Kidney epithelial cell (primary cell): ENCODE measurements at regions not wholly inside any gene's neighbourhood (a gene's known extent, or its start where the extent isn't known, plus 50 kb on each side); places are given as distances from the start of the nearest gene placed in this dataset.
"Not testable (repeated sequence)": the region's sequence is repeated elsewhere in the genome, so short reads cannot be mapped to it uniquely, and the experiment has no call there.

Experiments
- DNase-seq: peaks from one replicate; pipeline ENCODE4 v3.0.0-alpha.2; 2010; ENCODE audit warnings: low read depth
- H3K27me3 ChIP-seq: 2 replicates; pipeline ENCODE4 v1.6.0; 2011; ENCODE audit warnings: low read length; ENCODE audit not compliant: control insufficient read depth, insufficient read depth
- H3K36me3 ChIP-seq: 2 replicates; pipeline ENCODE4 v1.5.1; 2011; ENCODE audit warnings: low read length; ENCODE audit not compliant: control insufficient read depth, insufficient read depth
- H3K4me3 ChIP-seq: 2 replicates; pipeline ENCODE4 v1.5.1; 2011; ENCODE audit warnings: low read depth, mild to moderate bottlenecking, control low read depth, low read length
- CTCF ChIP-seq: IDR thresholded peaks from 2 replicates; pipeline ENCODE4 v1.5.1; 2011; ENCODE audit warnings: mild to moderate bottlenecking, moderate library complexity, low read length, control low read depth, inconsistent platforms; ENCODE audit not compliant: insufficient read depth, poor library complexity, severe bottlenecking

GRCh38 chr5:85337435-85337834 is 952.8 kb upstream of the EDIL3 start:
- Histone ChIP-seq H3K4me3 (no peak overlapping the region), H3K27me3 (no peaks in the 10 kb centered on the region), H3K36me3 (no peaks in the 10 kb centered on the region)
- no peak for TF ChIP-seq CTCF
- DNase-seq, result no peak

GRCh38 chr5:85340790-85341189 is 956.1 kb upstream of the EDIL3 start:
- DNase-seq, result no peak
- H3K4me3 ChIP-seq, result no peak overlapping the region
- H3K27me3 ChIP-seq, result no peaks in the 10 kb centered on the region
- TF ChIP-seq CTCF, result no peak
- no peaks in the 10 kb centered on the region for H3K36me3 ChIP-seq

- DNase-seq, result no peak
- Histone ChIP-seq H3K27me3 (no peaks in the 10 kb centered on the region), H3K4me3 (no peak overlapping the region), H3K36me3 (no peaks in the 10 kb centered on the region)
- no peak for TF ChIP-seq CTCF
Measured at GRCh38 chr5:85345818-85346217, 961.1 kb upstream of the EDIL3 start.

- Histone ChIP-seq H3K4me3 (no peak overlapping the region), H3K36me3 (no peaks in the 10 kb centered on the region), H3K27me3 (no peaks in the 10 kb centered on the region)
- no peak for DNase-seq
- TF ChIP-seq CTCF, result no peak
Measured at GRCh38 chr5:85357309-85357708, 972.6 kb upstream of the EDIL3 start.

- Histone ChIP-seq H3K36me3 (no peaks in the 10 kb centered on the region), H3K27me3 (no peaks in the 10 kb centered on the region), H3K4me3 (no peak overlapping the region)
- no peak for DNase-seq
- no peak for TF ChIP-seq CTCF
Measured at GRCh38 chr5:85375525-85375924, 990.8 kb upstream of the EDIL3 start.

GRCh38 chr5:85388770-85389169 is 1004.1 kb upstream of the EDIL3 start:
- Histone ChIP-seq H3K27me3 (no peaks in the 10 kb centered on the region), H3K36me3 (no peaks in the 10 kb centered on the region), H3K4me3 (no peak overlapping the region)
- TF ChIP-seq CTCF, result no peak
- DNase-seq, result no peak

GRCh38 chr5:85392309-85392708 is 1007.6 kb upstream of the EDIL3 start:
- not testable (repeated sequence) for DNase-seq, H3K27me3 ChIP-seq, H3K36me3 ChIP-seq, H3K4me3 ChIP-seq
